DOHH2 (cell line): ENCODE measurements at regions not wholly inside any gene's neighbourhood (a gene's known extent, or its start where the extent isn't known, plus 50 kb on each side); places are given as distances from the start of the nearest gene placed in this dataset.

Experiments
- EZH2phosphoT487 ChIP-seq: fragments of 200-600 bp; sonication (generic); IDR thresholded peaks from 2 replicates; pipeline ENCODE4 v1.6.1; 2017; ENCODE audit warnings: borderline replicate concordance, mild to moderate bottlenecking, antibody characterized with exemption, low read length, moderate library complexity, mixed read lengths
- TF ChIP-seq, protein P1 (sequence below): fragments of 200-600 bp; sonication (generic); IDR thresholded peaks from one replicate; pipeline ENCODE4 v1.5.1; 2014; ENCODE audit warnings: antibody characterized with exemption, mild to moderate bottlenecking, low read depth, low read length; ENCODE audit not compliant: poor library complexity, severe bottlenecking

DNA sequence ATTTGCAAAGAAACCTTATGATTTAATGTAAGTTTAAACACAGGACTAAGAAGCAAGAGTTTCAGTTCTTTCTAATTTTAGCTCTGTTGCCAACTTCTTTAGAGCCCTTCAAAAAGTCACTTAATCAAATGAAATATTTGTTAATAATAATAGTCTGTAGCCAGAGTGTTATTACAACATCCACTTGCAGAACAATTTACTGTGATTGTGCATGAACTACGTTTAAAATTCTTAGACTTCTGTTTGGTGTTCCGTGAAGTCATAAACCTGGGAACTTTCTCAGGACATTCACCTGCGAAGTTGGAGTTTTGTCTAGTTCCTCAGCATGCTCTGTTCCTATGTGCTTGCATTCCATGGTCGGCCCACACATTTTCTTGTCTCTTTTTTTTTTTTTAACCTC is 244.0 kb upstream of the AVPR1A start:
- TF ChIP-seq, protein P1, sequence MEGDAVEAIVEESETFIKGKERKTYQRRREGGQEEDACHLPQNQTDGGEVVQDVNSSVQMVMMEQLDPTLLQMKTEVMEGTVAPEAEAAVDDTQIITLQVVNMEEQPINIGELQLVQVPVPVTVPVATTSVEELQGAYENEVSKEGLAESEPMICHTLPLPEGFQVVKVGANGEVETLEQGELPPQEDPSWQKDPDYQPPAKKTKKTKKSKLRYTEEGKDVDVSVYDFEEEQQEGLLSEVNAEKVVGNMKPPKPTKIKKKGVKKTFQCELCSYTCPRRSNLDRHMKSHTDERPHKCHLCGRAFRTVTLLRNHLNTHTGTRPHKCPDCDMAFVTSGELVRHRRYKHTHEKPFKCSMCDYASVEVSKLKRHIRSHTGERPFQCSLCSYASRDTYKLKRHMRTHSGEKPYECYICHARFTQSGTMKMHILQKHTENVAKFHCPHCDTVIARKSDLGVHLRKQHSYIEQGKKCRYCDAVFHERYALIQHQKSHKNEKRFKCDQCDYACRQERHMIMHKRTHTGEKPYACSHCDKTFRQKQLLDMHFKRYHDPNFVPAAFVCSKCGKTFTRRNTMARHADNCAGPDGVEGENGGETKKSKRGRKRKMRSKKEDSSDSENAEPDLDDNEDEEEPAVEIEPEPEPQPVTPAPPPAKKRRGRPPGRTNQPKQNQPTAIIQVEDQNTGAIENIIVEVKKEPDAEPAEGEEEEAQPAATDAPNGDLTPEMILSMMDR: no peak
- TF ChIP-seq EZH2phosphoT487: no peak
